ENCODE measurements at regions not wholly inside any gene's neighbourhood (a gene's known extent, or its start where the extent isn't known, plus 50 kb on each side); places are given as distances from the start of the nearest gene placed in this dataset.

GRCh38 chr1:47621483-47621882 lies 183.6 kb downstream of the FOXD2 start:
- intact Hi-C loops (cut with DNase I), result no loop called here
- Histone ChIP-seq H3K4me1 (replicated peaks in 1 of 2) (no peaks in the 10 kb centered on the region), H3K4me3 (no peak overlapping the region), H3K36me3 (replicated peaks in 1 of 2) (no peaks in the 10 kb centered on the region), H3K9me3 (replicated peaks in 1 of 3) (no peaks in the 10 kb centered on the region), H3K27me3 (no peaks in the 10 kb centered on the region), H3K27ac (no peak overlapping the region)
- no peak for TF ChIP-seq CTCF (IDR thresholded peaks at IDR 0.05)
- TF ChIP-seq POLR2A (IDR thresholded peaks at IDR 0.05), result no peak
- 82 to 93% (median 87%) methylated on average over 5 to 6 of the region's 6 CpGs for WGBS, 4 donors
- peak in 2 of 7 donors; percentile 2 to 6 for DNase-seq

- Histone ChIP-seq H3K4me1 (replicated peaks in 1 of 2) (no peaks in the 10 kb centered on the region), H3K36me3 (replicated peaks in 1 of 2) (no peaks in the 10 kb centered on the region), H3K9me3 (replicated peaks in 1 of 3) (no peaks in the 10 kb centered on the region), H3K27me3 (no peaks in the 10 kb centered on the region), H3K4me3 (no peak overlapping the region), H3K27ac (no peak overlapping the region)
- TF ChIP-seq CTCF (IDR thresholded peaks at IDR 0.05), result no peak
- no peak for TF ChIP-seq POLR2A (IDR thresholded peaks at IDR 0.05)
- DNase-seq, result peak in 2 of 7 donors; percentile 2 to 33
- WGBS, 4 donors, result 50 to 58% (median 56%) methylated on average over 3 of the region's 3 CpGs
- intact Hi-C loops (cut with DNase I), result no loop called here
Observed at GRCh38 chr1:47621977-47622376, 184.1 kb downstream of the FOXD2 start.

- DNase-seq, result peak in 2 of 7 donors; percentile 2 to 3
- no peaks in the 10 kb centered on the region for H3K4me1 ChIP-seq (replicated peaks in 1 of 2)
Observed at GRCh38 chr1:47622776-47623556, 185.1 kb downstream of the FOXD2 start.

GRCh38 chr1:47623557-47623940 lies 185.7 kb downstream of the FOXD2 start:
- Histone ChIP-seq H3K9me3 (replicated peaks in 1 of 3) (no peaks in the 10 kb centered on the region), H3K4me1 (replicated peaks in 1 of 2) (no peaks in the 10 kb centered on the region), H3K4me3 (no peak overlapping the region), H3K27ac (no peak overlapping the region), H3K27me3 (no peaks in the 10 kb centered on the region), H3K36me3 (replicated peaks in 1 of 2) (no peaks in the 10 kb centered on the region)
- DNase-seq, result peak in 1 of 7 donors; percentile 18
- intact Hi-C loops (cut with DNase I), result no loop called here
- no peak for TF ChIP-seq POLR2A (IDR thresholded peaks at IDR 0.05)
- 80 to 98% (median 95%) methylated on average over 1 to 5 of the region's 5 CpGs for WGBS, 4 donors

More at GRCh38 chr1:47622776-47623556, 185.1 kb downstream of the FOXD2 start:
- 82 to 89% (median 86%) methylated on average over 8 of the region's 8 CpGs for WGBS, 4 donors
- Histone ChIP-seq H3K4me3 (no peak overlapping the region), H3K27ac (no peak overlapping the region), H3K9me3 (replicated peaks in 1 of 3) (no peaks in the 10 kb centered on the region), H3K27me3 (no peaks in the 10 kb centered on the region), H3K36me3 (replicated peaks in 1 of 2) (no peaks in the 10 kb centered on the region)
- no peak for TF ChIP-seq CTCF (IDR thresholded peaks at IDR 0.05)
- no peak for TF ChIP-seq POLR2A (IDR thresholded peaks at IDR 0.05)
- intact Hi-C loops (cut with DNase I), result no loop called here

GRCh38 chr1:47624531-47624930 lies 186.7 kb downstream of the FOXD2 start:
- Histone ChIP-seq H3K9me3 (replicated peaks in 1 of 3) (no peaks in the 10 kb centered on the region), H3K27ac (no peak overlapping the region), H3K27me3 (no peaks in the 10 kb centered on the region), H3K4me1 (replicated peaks in 1 of 2) (no peaks in the 10 kb centered on the region), H3K36me3 (replicated peaks in 1 of 2) (no peaks in the 10 kb centered on the region), H3K4me3 (no peak overlapping the region)
- TF ChIP-seq CTCF (IDR thresholded peaks at IDR 0.05), result peak in 2 of 6 experiments; percentile 12 to 41
- TF ChIP-seq POLR2A (IDR thresholded peaks at IDR 0.05), result no peak
- DNase-seq, result peak in 3 of 7 donors; percentile 5 to 43 (median 20)
- WGBS, 4 donors, result 64 to 85% (median 69%) methylated on average over 4 of the region's 4 CpGs
- intact Hi-C loops (cut with DNase I), result no loop called here
